Cardiac muscle cell (in vitro differentiated cells and primary cell): ENCODE measurements at regions not wholly inside any gene's neighbourhood (a gene's known extent, or its start where the extent isn't known, plus 50 kb on each side); places are given as distances from the start of the nearest gene placed in this dataset.

ENCODE experiments used
- DNase-seq, 2 donors: peaks; one replicate each; pipeline versions ENCODE4 v3.0.0 to v3.0.0-alpha.2; 2010 to 2017; ENCODE audit warnings: low read depth in 1 of 2, low spot score in 1 of 2
- H3K27ac ChIP-seq: fragments of 200-600 bp; sonication (generic); 2 replicates; pipeline ENCODE4 v1.5.1; 2016
- H3K27me3 ChIP-seq: fragments of 200-600 bp; sonication (generic); 2 replicates; pipeline ENCODE4 v1.6.0; 2016; ENCODE audit warnings: control low read depth
- H3K36me3 ChIP-seq: fragments of 200-600 bp; sonication (generic); 2 replicates; pipeline ENCODE4 v1.5.1; 2016; ENCODE audit warnings: control low read depth
- H3K4me1 ChIP-seq: fragments of 200-600 bp; sonication (generic); 2 replicates; pipeline ENCODE4 v1.8.1; 2017; ENCODE audit warnings: low read depth, mild to moderate bottlenecking, mixed run types
- H3K4me3 ChIP-seq: fragments of 200-600 bp; sonication (generic); 2 replicates; pipeline ENCODE4 v1.5.1; 2016; ENCODE audit warnings: mild to moderate bottlenecking
- H3K9me3 ChIP-seq: fragments of 200-600 bp; sonication (generic); 2 replicates; pipeline ENCODE4 v1.5.1; 2017; ENCODE audit warnings: low read depth, mild to moderate bottlenecking, control low read depth
- CTCF ChIP-seq: IDR thresholded peaks from 2 replicates; pipeline ENCODE4 v1.5.1; 2012; ENCODE audit warnings: low read depth, mild to moderate bottlenecking, low read length

GRCh38 chr15:25508369-25509002 lies 69.7 kb upstream of the UBE3A start:
- no peaks in the 10 kb centered on the region for H3K27me3 ChIP-seq
- TF ChIP-seq CTCF = peak; percentile 65
- peak; percentile 55 to 56 for DNase-seq
- no peak overlapping the region for H3K27ac ChIP-seq
- no peak overlapping the region for H3K4me3 ChIP-seq
- no peaks in the 10 kb centered on the region for H3K36me3 ChIP-seq
- H3K9me3 ChIP-seq = no peaks in the 10 kb centered on the region
- H3K4me1 ChIP-seq = no peaks in the 10 kb centered on the region

- Histone ChIP-seq H3K4me1 (no peaks in the 10 kb centered on the region), H3K9me3 (no peaks in the 10 kb centered on the region), H3K27me3 (no peaks in the 10 kb centered on the region), H3K27ac (no peak overlapping the region), H3K4me3 (no peak overlapping the region), H3K36me3 (no peaks in the 10 kb centered on the region)
- no peak for TF ChIP-seq CTCF
- DNase-seq = peak in 1 of 2 donors; percentile 2
Measured at GRCh38 chr15:25504307-25504706, 65.5 kb upstream of the UBE3A start.

DNA sequence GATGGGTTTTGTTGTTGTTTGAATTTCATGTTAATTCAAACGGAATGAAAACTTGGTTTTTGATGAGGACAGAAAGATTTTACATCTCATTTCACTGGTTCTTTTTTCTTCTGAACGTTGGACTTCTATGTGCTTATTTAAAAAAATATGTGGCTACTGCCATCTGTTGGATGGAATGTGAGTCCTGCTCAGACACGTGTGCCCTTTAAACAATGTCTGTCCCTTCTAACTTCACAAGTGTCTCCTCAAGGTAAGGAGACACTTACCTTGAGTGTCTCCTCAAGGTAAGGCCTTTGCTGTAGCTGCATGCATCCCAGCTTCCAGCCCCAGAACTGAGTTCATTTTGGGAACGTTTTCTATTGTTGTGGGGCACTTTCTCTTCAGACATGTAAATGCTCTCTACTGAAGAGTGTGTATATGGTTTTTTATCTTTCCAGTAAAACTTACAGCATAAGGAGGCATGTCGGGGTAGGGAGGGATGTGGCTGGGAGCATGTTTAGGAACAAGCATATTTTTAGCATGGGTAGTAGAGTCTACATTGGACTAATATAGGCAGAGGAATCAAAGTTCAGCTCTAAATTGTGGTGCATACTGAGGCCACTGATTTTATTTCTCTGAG lies 63.1 kb upstream of the UBE3A start:
- peak; percentile 19 to 57 for DNase-seq

DNA sequence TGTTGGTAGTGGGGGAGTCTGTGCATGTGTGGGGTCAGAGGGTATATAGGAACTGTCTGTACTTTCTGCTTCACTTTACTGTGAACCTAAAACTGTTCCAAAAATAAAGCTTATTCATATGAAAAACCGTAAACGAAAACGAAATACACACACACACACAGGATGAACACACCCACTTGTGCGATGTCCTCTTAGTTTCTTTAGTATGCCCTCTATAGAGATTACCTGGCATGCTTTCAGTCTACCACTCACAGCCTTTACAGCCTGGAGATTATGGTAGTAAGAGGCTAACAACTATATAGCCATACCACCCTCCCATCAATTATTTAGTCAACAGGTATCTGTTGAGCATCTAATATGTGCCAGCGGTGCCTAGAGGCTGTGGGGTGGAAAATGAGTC lies 60.0 kb upstream of the UBE3A start:
- Histone ChIP-seq H3K27ac (no peak overlapping the region), H3K4me3 (no peak overlapping the region), H3K36me3 (no peaks in the 10 kb centered on the region), H3K9me3 (no peaks in the 10 kb centered on the region), H3K27me3 (no peaks in the 10 kb centered on the region), H3K4me1 (no peaks in the 10 kb centered on the region)
- DNase-seq = no peak
- TF ChIP-seq CTCF = no peak

More for the DNA sequence above, 63.1 kb upstream of the UBE3A start:
- TF ChIP-seq CTCF = peak; percentile 24
- no peak overlapping the region for H3K27ac ChIP-seq
- H3K4me1 ChIP-seq = no peaks in the 10 kb centered on the region
- H3K27me3 ChIP-seq = no peaks in the 10 kb centered on the region
- H3K9me3 ChIP-seq = no peaks in the 10 kb centered on the region
- H3K4me3 ChIP-seq = no peak overlapping the region
- H3K36me3 ChIP-seq = no peaks in the 10 kb centered on the region

DNA sequence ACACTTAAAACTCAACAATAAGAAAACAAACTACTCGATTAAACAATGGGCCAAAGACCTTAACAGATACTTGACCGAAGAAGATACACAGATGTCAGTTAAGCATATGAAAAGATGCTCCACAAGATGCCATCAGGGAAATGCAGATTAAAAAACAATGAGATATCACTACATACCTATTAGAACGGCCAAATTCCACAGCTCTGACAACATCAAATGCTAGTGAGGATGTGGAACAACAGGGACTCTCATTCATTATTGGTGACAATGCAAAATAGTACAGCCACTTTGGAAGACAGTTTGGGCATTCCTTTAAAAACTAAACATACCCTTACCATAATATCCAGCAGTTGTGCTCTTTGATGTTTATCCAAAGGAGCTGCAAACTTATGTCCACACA lies 59.1 kb upstream of the UBE3A start:
- Histone ChIP-seq H3K27me3 (no peaks in the 10 kb centered on the region), H3K4me1 (no peaks in the 10 kb centered on the region), H3K36me3 (no peaks in the 10 kb centered on the region), H3K4me3 (no peak overlapping the region), H3K27ac (no peak overlapping the region), H3K9me3 (no peaks in the 10 kb centered on the region)
- TF ChIP-seq CTCF = no peak
- DNase-seq = no peak
